Smooth muscle cell (in vitro differentiated cells): ENCODE measurements at regions not wholly inside any gene's neighbourhood (a gene's known extent, or its start where the extent isn't known, plus 50 kb on each side); places are given as distances from the start of the nearest gene placed in this dataset.

ENCODE experiments used
- DNase-seq: peaks from one replicate; lab custom pipeline; 2025; ENCODE audit not compliant: unreplicated experiment; lab: John Stamatoyannopoulos, UW
- H2AFZ ChIP-seq: fragments of 200-600 bp; sonication (generic); 2 replicates; pipeline ENCODE4 v1.6.0; 2016; ENCODE audit warnings: antibody characterized with exemption, low read depth, mild to moderate bottlenecking
- H3F3A ChIP-seq: fragments of 200-600 bp; sonication (generic); 2 replicates; pipeline ENCODE4 v1.6.0; 2017; ENCODE audit warnings: antibody characterized with exemption, low read depth
- H3K27ac ChIP-seq: fragments of 200-600 bp; sonication (generic); 2 replicates; pipeline ENCODE4 v1.5.1; 2016; ENCODE audit warnings: low read depth, mild to moderate bottlenecking
- H3K27me3 ChIP-seq: fragments of 200-600 bp; sonication (generic); 2 replicates; pipeline ENCODE4 v1.6.1; 2016; ENCODE audit warnings: low read depth, mild to moderate bottlenecking
- H3K36me3 ChIP-seq: fragments of 200-600 bp; sonication (generic); 2 replicates; pipeline ENCODE4 v1.5.1; 2016; ENCODE audit warnings: low read depth
- H3K4me1 ChIP-seq: fragments of 200-600 bp; sonication (generic); 2 replicates; pipeline ENCODE4 v1.5.1; 2016; ENCODE audit warnings: low read depth
- H3K4me2 ChIP-seq: fragments of 200-600 bp; sonication (generic); 2 replicates; pipeline ENCODE4 v1.6.0; 2016; ENCODE audit warnings: mild to moderate bottlenecking
- H3K4me3 ChIP-seq: fragments of 200-600 bp; sonication (generic); 2 replicates; pipeline ENCODE4 v1.5.1; 2016; ENCODE audit warnings: mild to moderate bottlenecking
- H3K79me2 ChIP-seq: fragments of 200-600 bp; sonication (generic); 2 replicates; pipeline ENCODE4 v1.6.0; 2016; ENCODE audit warnings: low read depth, mild to moderate bottlenecking
- H3K9ac ChIP-seq: fragments of 200-600 bp; sonication (generic); 2 replicates; pipeline ENCODE4 v1.6.0; 2016; ENCODE audit warnings: low read depth
- H3K9me3 ChIP-seq: fragments of 200-600 bp; sonication (generic); replicated peaks from 2 replicates; pipeline ENCODE4 v1.5.1; 2016; ENCODE audit warnings: low read depth
- H4K20me1 ChIP-seq: fragments of 200-600 bp; sonication (generic); 2 replicates; pipeline ENCODE4 v1.6.0; 2016; ENCODE audit warnings: low read depth
- CTCF ChIP-seq: fragments of 200-600 bp; sonication (generic); IDR thresholded peaks from 2 replicates; pipeline ENCODE4 v1.5.1; 2017; ENCODE audit warnings: borderline replicate concordance, mild to moderate bottlenecking, antibody characterized with exemption; ENCODE audit not compliant: insufficient read depth, poor library complexity, severe bottlenecking
- WGBS: methylation state at CpG from one replicate; pipeline ENCODE4 v1.1.7; 2016; ENCODE audit warnings: low lambda C conversion rate; 5-methylcytosine and 5-hydroxymethylcytosine counted together

- Histone ChIP-seq H3F3A (no peaks in the 10 kb centered on the region), H3K4me2 (no peak overlapping the region), H3K27me3 (no peaks in the 10 kb centered on the region), H3K4me1 (no peaks in the 10 kb centered on the region), H3K79me2 (no peaks in the 10 kb centered on the region), H2AFZ (no peak overlapping the region), H3K36me3 (no peaks in the 10 kb centered on the region), H3K27ac (no peak overlapping the region), H3K4me3 (no peak overlapping the region), H4K20me1 (no peaks in the 10 kb centered on the region), H3K9ac (no peak overlapping the region), H3K9me3 (no peaks in the 10 kb centered on the region)
- no peak for DNase-seq
- no peak for TF ChIP-seq CTCF
- WGBS = 71% methylated on average over 6 of the region's 6 CpGs
Observed at GRCh38 chr14:99009871-99010270, 262.1 kb downstream of the BCL11B start.

DNA sequence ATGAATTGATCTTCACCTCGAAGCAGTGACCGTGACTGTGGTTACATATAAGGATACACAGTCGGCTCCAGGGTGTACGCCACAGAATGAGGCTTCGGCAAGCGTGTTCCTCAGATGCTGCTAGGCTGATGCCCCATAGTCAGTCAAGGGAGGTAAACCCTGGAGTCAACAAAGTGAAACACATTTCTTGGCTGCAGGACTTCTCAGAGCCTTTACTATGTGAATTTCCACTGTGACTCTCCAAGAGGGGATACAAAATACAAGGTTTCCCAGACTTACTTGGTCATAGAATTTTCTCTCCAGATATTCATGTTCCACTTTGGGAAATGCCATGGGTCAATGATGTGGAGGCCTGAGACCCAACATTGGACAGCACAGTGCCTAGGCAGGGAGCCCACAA lies 260.6 kb downstream of the BCL11B start:
- H3K4me2 ChIP-seq = no peak overlapping the region
- H4K20me1 ChIP-seq = no peaks in the 10 kb centered on the region
- TF ChIP-seq CTCF = no peak
- H3K27me3 ChIP-seq = no peaks in the 10 kb centered on the region
- no peak for DNase-seq
- H3K27ac ChIP-seq = no peak overlapping the region
- no peaks in the 10 kb centered on the region for H3K36me3 ChIP-seq
- H3F3A ChIP-seq = no peaks in the 10 kb centered on the region
- H3K9ac ChIP-seq = no peak overlapping the region
- H3K4me3 ChIP-seq = no peak overlapping the region
- WGBS = over 99% methylated on average over 6 of the region's 6 CpGs
- no peaks in the 10 kb centered on the region for H3K4me1 ChIP-seq
- no peaks in the 10 kb centered on the region for H3K79me2 ChIP-seq
- H2AFZ ChIP-seq = no peak overlapping the region
- H3K9me3 ChIP-seq = no peaks in the 10 kb centered on the region

- WGBS = 92% methylated on average over 12 of the region's 12 CpGs
- Histone ChIP-seq H3K36me3 (no peaks in the 10 kb centered on the region), H3K27ac (no peak overlapping the region), H3K4me2 (no peak overlapping the region), H3K27me3 (no peaks in the 10 kb centered on the region), H4K20me1 (no peaks in the 10 kb centered on the region), H2AFZ (no peak overlapping the region), H3K9ac (no peak overlapping the region), H3K9me3 (no peaks in the 10 kb centered on the region), H3K4me1 (no peaks in the 10 kb centered on the region), H3K4me3 (no peak overlapping the region), H3K79me2 (no peaks in the 10 kb centered on the region), H3F3A (no peaks in the 10 kb centered on the region)
- no peak for TF ChIP-seq CTCF
- DNase-seq = no peak
Observed at GRCh38 chr14:99012703-99013102, 259.3 kb downstream of the BCL11B start.

DNA sequence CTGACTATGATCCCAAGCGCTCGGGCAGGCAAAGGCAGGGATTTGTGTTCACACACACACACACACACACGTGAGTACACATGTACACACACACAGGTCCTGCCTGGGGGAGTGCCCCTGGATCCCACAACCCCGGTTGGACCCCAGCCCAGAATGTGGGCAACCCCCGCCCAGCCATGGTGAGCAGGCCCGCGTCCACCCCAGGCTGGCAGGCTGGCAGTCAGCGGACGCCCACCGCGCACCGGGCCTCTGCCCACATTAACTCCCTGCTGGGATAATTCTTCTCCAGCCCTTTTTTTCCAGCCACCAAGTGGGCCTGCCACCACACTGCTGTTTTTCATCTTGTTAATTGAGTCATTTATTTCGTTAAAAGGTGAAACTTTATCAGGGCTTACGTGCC lies 256.2 kb downstream of the BCL11B start:
- no peak overlapping the region for H3K27ac ChIP-seq
- DNase-seq = no peak
- no peak overlapping the region for H2AFZ ChIP-seq
- no peaks in the 10 kb centered on the region for H3K79me2 ChIP-seq
- no peak overlapping the region for H3K4me3 ChIP-seq
- no peaks in the 10 kb centered on the region for H4K20me1 ChIP-seq
- H3K9ac ChIP-seq = no peak overlapping the region
- 94% methylated on average over 14 of the region's 14 CpGs for WGBS
- H3K4me1 ChIP-seq = no peaks in the 10 kb centered on the region
- H3K36me3 ChIP-seq = no peaks in the 10 kb centered on the region
- H3K27me3 ChIP-seq = no peaks in the 10 kb centered on the region
- no peaks in the 10 kb centered on the region for H3K9me3 ChIP-seq
- no peak for TF ChIP-seq CTCF
- H3F3A ChIP-seq = no peaks in the 10 kb centered on the region
- no peak overlapping the region for H3K4me2 ChIP-seq
